ENCODE measurements at regions not wholly inside any gene's neighbourhood (a gene's known extent, or its start where the extent isn't known, plus 50 kb on each side); places are given as distances from the start of the nearest gene placed in this dataset.
A peak's percentile ranks its signal among the peaks of the same experiment; 100 is the strongest.

GRCh38 chr9:110148891-110149290 lies 59.1 kb downstream of the C9orf152 start:
- no peaks in the 10 kb centered on the region for H3K9me3 ChIP-seq
- no peaks in the 10 kb centered on the region for H3K36me3 ChIP-seq
- intact Hi-C loops (cut with DNase I; ENCODE audit: low total_unique reads) = no loop called here
- no peaks in the 10 kb centered on the region for H3K27me3 ChIP-seq
- TF ChIP-seq, protein P1, sequence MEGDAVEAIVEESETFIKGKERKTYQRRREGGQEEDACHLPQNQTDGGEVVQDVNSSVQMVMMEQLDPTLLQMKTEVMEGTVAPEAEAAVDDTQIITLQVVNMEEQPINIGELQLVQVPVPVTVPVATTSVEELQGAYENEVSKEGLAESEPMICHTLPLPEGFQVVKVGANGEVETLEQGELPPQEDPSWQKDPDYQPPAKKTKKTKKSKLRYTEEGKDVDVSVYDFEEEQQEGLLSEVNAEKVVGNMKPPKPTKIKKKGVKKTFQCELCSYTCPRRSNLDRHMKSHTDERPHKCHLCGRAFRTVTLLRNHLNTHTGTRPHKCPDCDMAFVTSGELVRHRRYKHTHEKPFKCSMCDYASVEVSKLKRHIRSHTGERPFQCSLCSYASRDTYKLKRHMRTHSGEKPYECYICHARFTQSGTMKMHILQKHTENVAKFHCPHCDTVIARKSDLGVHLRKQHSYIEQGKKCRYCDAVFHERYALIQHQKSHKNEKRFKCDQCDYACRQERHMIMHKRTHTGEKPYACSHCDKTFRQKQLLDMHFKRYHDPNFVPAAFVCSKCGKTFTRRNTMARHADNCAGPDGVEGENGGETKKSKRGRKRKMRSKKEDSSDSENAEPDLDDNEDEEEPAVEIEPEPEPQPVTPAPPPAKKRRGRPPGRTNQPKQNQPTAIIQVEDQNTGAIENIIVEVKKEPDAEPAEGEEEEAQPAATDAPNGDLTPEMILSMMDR (IDR thresholded peaks at IDR 0.05) = no peak
- H3K4me3 ChIP-seq = peak overlapping the region in 1 of 3 donors; percentile 41
- no peak for DNase-seq (ENCODE audit: low spot score in 2 of 2)
- peak overlapping the region; percentile 64 to 68 for H3K27ac ChIP-seq
- peaks cover 0 to 4% of the 10 kb centered on the region in 2 donors for H3K4me1 ChIP-seq
